NCI-H146 (cell line): ENCODE measurements at regions not wholly inside any gene's neighbourhood (a gene's known extent, or its start where the extent isn't known, plus 50 kb on each side); places are given as distances from the start of the nearest gene placed in this dataset.

Experiments
- DNase-seq: peaks from one replicate; lab custom pipeline; 2025; lab: John Stamatoyannopoulos, UW

GRCh38 chr1:17976854-17977253, 130.7 kb upstream of the IGSF21 start:
- no peak for DNase-seq

- no peak for DNase-seq
Measured at GRCh38 chr1:17978016-17978415, 129.6 kb upstream of the IGSF21 start.

GRCh38 chr1:17979815-17980214, 127.8 kb upstream of the IGSF21 start:
- DNase-seq = no peak

- no peak for DNase-seq
Measured at GRCh38 chr1:17982197-17982596, 125.4 kb upstream of the IGSF21 start.

GRCh38 chr1:17984583-17984982, 123.0 kb upstream of the IGSF21 start:
- no peak for DNase-seq

- no peak for DNase-seq
Measured at GRCh38 chr1:17986156-17986555, 121.4 kb upstream of the IGSF21 start.

GRCh38 chr1:17990401-17990800, 117.2 kb upstream of the IGSF21 start:
- DNase-seq = no peak

- DNase-seq = no peak
Measured at GRCh38 chr1:17991996-17992395, 115.6 kb upstream of the IGSF21 start.

- DNase-seq = no peak
Measured at GRCh38 chr1:17992800-17993199, 114.8 kb upstream of the IGSF21 start.

GRCh38 chr1:17994046-17994445, 113.6 kb upstream of the IGSF21 start:
- DNase-seq = no peak

GRCh38 chr1:17995480-17995879, 112.1 kb upstream of the IGSF21 start:
- no peak for DNase-seq

- DNase-seq = no peak
Measured at GRCh38 chr1:17998889-17999288, 108.7 kb upstream of the IGSF21 start.

- no peak for DNase-seq
Measured at GRCh38 chr1:17999884-18000283, 107.7 kb upstream of the IGSF21 start.

GRCh38 chr1:18001725-18002124, 105.9 kb upstream of the IGSF21 start:
- no peak for DNase-seq

GRCh38 chr1:18004278-18004677, 103.3 kb upstream of the IGSF21 start:
- no peak for DNase-seq

GRCh38 chr1:18005238-18005637, 102.4 kb upstream of the IGSF21 start:
- DNase-seq = no peak

- DNase-seq = no peak
Measured at GRCh38 chr1:18007391-18008041, 100.1 kb upstream of the IGSF21 start.

- DNase-seq = no peak
Measured at GRCh38 chr1:18008081-18008480, 99.5 kb upstream of the IGSF21 start.

- no peak for DNase-seq
Measured at GRCh38 chr1:18009055-18009454, 98.5 kb upstream of the IGSF21 start.

GRCh38 chr1:18009478-18009961, 98.1 kb upstream of the IGSF21 start:
- DNase-seq = no peak

GRCh38 chr1:18010408-18010807, 97.2 kb upstream of the IGSF21 start:
- DNase-seq = no peak

- DNase-seq = no peak
Measured at GRCh38 chr1:18010945-18011344, 96.7 kb upstream of the IGSF21 start.

GRCh38 chr1:18011703-18012102, 95.9 kb upstream of the IGSF21 start:
- no peak for DNase-seq

- DNase-seq = no peak
Measured at GRCh38 chr1:18012686-18013085, 94.9 kb upstream of the IGSF21 start.
